GM18858 (cell line): ENCODE measurements at regions not wholly inside any gene's neighbourhood (a gene's known extent, or its start where the extent isn't known, plus 50 kb on each side); places are given as distances from the start of the nearest gene placed in this dataset.
"Not testable (repeated sequence)": the region's sequence is repeated elsewhere in the genome, so short reads cannot be mapped to it uniquely, and the experiment has no call there.

ENCODE experiments used
- ATAC-seq: cut with Tn5 transposase; IDR thresholded peaks from one replicate; pipeline ENCODE4 v1.9.1; 2021; ENCODE audit not compliant: unreplicated experiment

DNA sequence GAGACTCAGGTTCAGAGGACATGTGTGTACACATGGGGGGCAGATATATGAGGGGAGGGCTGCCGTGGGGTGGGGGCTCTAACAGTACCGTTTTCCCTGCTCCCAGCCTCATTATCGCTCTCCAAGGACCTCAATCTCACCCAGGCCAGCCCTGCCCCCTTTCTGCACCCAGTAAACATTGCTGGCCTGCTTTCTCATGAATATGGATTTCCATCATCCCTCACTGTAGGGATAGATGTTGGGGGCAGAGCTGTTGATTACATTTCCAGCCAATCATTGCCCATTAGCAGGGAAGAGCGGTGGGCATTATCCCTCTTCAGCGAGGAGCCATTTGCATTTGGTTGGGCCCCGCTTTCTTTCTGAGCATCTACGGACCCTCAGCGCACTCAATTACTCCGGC lies 273.8 kb downstream of the RPS6KC1 start:
- no peak for ATAC-seq

DNA sequence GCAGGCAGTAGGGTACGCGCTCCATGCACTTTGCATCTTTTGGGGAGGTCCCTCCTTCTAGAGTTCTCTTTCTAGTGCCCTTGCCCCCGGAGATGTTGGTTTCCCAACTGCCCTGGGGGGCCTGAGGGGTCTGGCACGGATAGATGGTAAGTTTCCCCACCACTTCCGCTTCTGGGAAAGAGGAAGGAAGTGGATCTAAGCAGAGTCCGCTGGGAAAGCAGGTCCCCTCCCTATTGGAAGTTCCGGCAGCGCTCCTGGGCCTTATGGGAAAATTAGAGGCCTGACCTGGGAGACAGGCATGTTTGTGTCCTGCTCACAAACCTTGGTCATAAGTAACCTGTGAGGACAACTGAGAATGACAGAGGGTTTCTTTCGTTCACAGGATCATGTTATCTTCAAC lies 274.4 kb downstream of the RPS6KC1 start:
- ATAC-seq = no peak

DNA sequence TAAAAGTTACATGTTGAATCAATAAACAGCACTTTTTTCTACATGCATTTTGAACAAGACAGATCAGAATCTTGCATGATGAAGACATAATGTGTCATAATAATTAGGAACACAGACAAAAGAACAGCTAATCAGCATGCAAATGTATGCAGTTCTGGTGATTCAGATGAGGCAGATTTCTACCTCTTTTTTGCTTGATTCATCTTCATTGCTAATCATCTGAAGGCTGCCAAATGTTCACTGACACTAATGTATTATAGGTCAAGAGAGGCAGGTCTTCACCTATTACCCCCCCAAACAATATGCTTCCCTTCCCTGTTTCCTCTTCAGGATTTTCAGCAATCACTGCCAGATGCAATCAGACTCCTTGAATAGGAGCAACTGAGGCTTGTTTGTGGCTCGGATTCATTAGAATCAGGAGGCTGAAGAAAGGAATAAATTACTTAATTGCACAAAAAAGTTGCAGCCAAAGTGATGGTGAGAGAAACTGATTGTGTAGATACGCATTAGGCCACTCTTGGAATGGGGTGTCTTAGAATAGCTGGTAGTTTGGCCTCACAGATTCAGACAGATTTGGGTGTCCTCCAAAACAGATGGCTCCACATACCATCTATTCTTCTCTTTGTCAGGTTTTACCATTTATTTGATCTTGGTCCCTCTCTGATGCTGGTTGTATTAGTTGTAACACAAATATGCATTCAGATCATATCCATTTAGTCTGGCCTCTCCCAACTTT lies 275.4 kb downstream of the RPS6KC1 start:
- no peak for ATAC-seq

DNA sequence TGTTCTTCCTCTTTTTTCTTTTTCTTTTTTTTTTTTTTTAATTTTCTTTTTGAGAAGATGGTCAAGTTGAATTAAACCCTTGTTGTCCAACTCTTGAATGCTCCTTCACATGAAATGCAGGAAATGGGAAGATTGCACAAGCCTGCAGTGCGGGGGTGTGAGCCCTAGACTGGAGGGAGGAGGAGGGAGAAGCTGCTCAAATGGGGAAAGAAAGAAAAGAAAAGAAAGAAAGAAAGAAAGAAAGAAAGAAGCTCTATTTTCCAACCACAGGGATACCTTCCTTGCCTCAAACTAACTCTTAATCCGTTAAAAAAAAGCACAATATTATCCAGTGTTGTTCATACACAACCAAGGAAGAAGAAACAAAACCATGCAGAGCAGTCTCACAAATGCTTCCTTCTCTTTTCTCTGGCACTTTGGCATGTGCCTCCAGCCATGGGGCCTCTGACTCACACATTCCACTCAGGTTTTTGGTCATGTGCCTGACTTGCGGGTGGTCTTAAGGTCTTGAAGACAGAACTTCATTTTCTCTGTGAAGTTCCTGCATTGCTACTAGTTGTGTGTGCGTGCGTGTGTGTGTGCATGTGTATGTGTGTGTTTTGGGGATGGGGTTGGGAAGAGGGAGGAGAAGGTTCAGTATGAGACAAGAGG lies 276.1 kb downstream of the RPS6KC1 start:
- ATAC-seq = no peak

DNA sequence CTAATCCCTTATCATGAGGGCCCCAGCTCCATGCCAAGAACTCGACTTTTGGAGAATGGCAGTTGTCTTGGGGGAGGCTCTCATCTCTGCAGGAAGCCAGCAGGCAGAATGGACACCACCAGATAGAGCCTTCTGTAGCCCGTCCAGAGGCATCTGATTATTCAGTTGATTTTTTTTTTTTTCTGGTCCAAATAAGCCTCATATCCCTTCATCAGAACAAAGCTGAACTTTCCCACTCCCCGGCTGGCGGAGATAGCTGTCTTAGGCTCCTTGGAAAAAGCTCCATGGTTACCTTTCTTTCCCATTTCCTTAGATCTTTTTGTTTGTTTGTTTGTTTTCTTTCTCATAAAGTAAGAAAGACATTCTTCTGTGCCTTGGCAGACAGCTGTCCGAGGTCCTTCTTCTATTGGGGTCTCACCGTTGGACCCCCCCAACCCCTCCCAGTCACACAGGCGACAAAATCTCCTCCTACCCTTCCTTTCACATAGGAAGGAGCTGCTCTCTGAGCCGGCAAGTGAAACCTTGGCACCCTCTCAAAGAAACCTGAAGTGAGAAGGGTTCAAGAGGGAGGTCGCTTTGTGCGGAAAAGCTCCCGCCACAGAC lies 278.5 kb downstream of the RPS6KC1 start:
- ATAC-seq = no peak

DNA sequence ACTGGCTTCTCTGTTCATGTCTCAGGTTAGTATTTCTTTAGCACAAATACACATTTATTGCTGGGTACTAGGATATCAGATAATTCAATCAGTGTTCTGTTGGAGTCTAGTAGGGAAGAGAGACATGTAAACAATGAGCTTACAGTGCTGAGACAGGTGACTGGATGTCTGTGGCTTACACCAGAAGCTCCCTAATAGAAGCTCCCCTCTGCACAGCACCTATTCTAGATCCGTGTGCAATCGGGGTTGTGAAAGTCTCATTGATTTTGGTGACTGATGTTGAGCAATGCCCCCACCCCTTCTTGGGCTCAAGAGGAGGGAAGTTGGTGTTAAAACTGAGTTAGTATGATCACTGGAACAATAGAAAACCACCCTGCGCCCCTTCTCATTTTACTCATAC lies 279.2 kb downstream of the RPS6KC1 start:
- ATAC-seq = no peak

DNA sequence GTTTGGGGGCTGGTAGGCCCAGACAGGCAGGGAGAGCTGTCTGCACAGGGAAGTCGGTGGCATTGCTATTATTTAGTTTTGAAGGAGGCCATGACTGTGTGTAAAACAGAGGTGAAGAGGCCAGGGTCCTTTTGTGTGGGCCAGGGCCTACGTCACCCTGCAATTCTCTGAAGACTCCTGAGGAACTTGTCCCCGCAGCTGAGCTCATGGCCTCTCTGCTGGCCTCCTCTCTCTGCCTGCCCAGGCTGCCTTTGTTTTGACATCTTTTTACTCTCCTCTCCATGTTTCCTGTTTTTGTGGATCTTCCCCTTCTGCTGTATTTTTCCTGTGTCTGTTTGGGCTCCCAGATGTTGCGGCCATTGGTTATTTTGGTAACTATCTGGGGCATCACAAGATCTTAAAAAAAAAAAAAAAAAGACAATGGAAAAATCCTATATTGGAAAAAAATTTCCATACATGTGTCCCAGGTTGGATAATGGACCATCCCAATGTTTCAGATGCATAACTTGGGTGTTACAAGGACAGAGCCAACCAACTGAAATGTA lies 280.7 kb downstream of the RPS6KC1 start:
- no peak for ATAC-seq

DNA sequence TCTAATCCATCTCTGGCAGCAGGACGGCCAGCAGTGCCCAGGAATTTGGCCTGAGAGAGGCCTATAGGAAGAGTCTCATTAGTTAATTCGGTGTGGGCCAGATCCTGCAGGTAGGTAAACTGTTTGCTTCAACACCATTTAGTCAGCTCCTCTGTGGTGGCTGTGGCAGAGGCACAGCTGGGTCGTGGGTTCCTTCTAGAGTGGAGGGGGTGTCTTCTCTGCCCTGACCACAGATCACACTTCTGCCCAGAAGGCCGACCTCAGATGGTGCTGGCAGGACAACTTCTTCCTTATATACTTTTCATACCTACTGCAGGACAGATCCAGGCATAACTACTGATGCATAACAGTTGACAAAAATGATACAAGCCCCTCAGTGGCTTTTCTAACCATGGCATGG lies 281.4 kb downstream of the RPS6KC1 start:
- ATAC-seq = no peak

DNA sequence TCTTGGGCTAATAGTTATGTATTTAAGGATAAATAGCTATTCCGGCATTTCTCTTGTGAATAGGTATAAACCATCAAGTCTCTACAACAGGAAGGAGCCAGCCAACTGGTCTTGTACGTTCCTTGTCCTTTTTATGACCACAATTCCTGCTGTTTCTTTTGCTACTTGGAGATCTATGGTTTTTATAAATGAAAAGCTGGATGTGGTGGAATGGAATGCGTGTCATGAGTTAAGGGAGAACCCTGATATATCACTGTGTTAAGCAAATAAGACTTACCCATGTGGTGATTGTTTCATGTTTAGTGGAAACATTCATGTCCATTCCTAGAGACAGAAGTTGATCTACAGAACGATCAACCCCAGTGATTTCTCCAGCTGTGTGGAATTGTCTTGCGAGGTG lies 282.1 kb downstream of the RPS6KC1 start:
- ATAC-seq = no peak

DNA sequence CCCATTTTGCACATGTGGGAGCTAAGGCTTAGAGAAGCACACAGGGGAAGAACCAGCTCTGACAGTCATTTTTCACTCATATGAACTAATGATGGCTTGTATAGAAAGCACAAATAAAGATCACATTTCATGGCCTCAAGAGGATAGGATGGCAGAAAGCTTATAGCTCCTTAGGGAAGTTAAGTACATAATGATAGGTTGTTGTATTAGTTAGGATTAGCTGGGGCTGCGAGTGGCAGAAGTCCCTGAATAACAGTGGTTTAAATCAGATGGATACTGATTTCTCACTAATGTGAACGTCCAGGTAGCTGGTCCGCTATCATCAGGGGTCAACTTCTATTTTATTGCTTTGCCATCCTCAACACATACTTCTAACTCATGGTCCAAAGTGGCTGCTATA lies 284.0 kb downstream of the RPS6KC1 start:
- no peak for ATAC-seq

DNA sequence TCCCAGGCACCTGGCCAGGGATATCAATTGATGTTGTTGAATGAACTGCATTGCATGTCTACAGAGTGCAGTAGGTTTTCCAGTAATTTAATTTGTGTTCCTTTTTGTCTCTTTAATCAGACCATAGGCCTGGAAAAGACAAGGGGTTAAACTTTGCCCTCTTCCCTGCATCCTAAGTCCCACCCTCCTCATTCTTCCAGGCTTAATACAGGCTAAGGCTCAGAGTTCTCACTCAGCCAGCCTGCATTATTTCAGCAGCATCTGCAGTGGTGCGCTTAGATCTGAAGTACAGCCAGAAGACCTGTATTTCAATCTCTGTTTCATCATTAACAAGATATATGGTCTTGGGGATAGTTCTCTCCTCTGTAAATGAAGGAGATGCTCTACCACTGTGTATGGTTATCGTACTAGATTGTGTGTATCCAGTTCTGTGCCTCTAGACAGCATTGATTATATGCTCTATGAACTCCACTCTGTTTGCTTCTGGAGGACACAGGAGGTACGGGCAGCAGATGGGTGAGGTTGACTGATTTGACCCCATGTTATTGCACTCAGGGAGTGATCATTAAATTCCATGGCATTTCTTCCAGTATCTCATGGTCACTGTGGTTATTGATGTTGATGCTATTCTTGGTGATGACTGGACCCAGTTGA lies 286.1 kb downstream of the RPS6KC1 start:
- ATAC-seq = no peak

DNA sequence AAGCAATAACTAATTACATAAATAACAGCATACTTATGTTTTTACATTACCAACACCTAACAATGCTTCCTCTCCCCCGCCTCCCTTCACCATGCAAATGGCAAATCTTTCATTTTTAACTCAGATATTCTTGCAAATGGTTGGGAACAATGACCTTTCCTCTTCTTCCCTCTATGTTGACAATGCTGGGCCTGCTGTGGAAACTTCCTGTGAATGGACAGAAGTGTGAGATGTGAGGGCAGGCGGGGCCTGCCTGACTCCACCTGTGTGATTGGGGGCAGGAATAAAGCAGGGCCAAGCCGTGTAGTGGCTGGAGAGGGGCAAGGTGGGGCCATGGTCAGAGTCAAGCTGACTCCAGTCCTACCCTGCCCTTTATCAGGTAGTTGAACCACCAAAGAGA lies 289.6 kb downstream of the RPS6KC1 start:
- ATAC-seq = no peak

DNA sequence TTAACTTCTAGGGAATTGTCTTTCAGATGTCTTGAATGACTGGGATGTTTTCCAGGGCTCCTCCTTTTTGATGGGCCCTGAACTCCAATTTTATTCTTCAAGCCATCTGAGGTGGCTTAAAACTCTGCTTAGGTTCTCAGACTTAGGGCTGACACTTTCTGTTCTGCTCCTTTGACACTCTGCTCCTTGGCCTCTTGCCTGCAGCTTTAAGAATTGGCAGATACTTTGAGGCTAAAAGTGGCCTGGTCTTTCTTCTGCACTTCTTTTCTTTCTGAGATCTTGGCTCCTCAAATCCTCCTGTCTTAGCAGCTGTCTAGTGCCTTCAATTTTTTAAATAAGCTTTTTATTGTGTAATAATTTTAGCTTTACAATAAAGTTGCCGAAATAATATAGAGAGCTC lies 294.6 kb downstream of the RPS6KC1 start:
- no peak for ATAC-seq

DNA sequence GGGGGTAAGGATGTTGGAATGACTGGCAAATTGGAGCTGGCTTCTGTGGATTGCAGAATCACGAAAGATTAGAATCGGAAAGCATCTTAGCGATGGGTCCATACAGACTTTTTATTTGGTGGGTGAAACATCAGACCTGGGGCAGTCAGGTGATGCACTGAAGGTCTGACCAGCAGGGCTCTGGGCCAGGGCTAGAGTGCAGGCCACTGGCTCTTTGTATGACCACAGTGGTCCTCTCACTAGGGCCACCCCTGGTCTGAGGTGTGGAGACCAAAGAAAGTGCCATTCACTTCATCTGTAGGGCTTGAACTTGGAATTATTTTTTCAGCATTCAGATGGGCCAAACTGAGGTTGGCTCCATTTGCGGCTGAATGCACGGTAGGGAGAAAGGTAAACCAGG lies 306.4 kb downstream of the RPS6KC1 start:
- ATAC-seq = no peak

DNA sequence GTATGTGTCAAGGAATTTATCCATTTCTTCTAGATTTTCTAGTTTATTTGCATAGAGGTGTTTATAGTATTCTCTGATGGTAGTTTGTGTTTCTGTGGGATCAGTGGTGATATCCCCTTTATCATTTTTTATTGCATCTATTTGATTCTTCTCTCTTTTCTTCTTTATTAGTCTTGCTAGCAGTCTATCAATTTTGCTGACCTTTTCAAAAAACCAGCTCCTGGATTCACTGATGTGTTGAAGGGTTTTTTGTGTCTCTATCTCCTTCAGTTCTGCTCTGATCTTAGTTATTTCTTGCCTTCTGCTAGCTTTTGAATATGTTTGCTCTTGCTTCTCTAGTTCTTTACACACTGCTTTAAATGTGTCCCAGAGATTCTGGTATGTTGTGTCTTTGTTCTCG lies 307.3 kb downstream of the RPS6KC1 start:
- ATAC-seq = not testable (repeated sequence)

DNA sequence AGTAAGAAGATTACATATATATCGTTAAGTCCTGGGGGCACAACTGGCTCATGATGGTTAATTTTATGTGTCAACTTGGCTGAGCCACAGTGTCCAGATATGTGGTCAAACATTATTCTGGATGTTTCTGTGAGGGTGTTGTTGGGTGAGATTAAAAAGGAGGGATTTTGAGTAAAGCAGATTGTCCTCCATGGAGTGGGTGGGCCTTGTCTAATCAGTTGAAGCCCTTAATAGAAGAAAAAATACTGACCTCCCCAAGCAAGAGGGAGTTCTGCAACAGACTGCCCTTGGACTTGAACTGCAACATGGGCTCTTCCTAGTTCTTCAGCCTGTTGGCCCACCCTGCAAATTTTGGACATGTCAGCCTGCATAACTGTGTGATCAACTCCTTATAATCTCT lies 311.6 kb downstream of the RPS6KC1 start:
- no peak for ATAC-seq

DNA sequence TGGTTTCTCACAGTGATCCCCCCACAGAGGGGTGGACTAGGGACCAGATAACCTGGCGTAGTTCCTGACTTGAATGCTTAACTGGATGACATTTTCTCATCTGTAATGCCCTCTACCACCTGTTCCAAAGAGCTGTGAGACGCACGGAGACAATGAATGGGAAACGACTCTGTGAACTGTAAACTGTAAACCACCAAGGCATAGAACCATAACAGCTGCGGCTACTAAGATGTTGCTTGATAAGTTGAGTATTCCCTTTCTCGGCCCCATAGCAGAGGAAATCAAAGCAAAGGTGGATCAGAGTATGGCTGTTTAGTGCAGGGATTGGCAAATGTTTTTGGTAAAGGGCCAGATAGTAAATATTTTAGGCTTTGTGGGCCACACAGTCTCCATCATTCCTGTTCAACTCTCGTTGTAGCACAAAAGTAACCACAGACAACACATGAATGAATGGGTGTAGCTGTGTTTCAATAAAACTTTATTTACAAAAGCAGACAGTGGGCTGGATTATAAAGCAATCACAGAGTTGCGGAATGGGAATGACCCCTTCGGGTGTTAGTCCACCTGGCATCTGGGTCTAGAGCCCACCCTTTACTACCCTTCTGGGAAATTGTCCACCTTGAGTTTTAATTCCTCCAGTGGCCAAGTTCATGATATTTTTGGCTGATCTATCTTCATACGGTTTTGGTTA lies 315.2 kb downstream of the RPS6KC1 start:
- no peak for ATAC-seq

DNA sequence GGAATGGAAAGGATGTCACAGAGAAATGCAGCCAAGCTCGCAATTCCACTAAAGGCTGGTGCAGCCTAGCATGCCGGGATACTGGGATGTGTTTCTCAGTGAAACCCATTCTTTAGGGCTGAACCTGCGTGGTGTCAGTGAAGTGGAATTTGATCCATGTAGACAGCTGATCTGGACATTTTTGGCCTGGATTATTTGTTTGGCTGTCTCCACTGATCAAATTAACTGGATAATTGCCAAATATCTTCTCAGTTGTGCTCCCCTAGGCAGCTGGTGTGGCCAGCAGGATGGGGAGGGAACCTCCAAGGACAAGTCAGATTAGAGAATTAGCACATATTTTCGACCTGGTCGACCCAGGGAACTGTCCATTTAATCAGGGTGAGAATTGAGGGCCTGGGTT lies 318.4 kb downstream of the RPS6KC1 start:
- ATAC-seq = no peak

DNA sequence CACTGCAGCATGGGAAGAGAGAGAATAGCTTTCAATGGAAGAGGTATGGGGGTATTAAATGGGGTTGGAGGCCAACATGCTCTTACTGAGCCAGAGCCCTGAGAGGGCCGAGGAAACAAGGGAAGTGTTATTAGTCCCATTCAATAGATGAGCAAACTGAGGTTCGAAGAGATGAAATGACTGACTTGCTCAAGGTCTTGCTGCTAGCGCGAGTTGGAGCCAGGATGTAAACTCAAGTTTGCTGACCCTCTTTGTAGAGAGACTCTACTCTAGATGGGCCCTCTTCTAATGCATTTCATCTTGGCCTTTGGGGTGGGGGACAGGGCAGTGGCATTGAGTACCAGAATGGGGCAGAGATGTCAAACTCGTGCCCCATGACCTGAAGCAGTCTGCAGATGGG lies 319.5 kb downstream of the RPS6KC1 start:
- no peak for ATAC-seq

DNA sequence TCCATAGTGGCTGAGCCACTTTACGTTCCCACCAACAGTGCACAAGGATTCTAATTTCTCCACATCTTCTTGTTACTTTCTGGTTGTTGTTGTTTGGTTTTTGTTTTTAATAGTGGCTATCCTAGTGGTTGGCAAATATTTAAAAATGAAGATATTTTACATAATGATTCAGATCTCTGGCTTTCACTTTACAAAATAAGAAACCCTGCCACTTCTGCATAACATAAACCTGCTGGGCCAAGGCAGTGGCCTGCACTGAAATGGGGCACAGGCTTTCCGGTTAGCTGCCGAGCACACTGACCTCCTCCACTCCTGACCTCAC lies 320.4 kb downstream of the RPS6KC1 start:
- no peak for ATAC-seq
